ENCODE measurements at regions not wholly inside any gene's neighbourhood (a gene's known extent, or its start where the extent isn't known, plus 50 kb on each side); places are given as distances from the start of the nearest gene placed in this dataset.

- H3K4me1 Mint-ChIP-seq (ENCODE audit: low read depth, unreplicated experiment): peaks cover 36% of the 10 kb centered on the region
- H3K27me3 Mint-ChIP-seq (ENCODE audit: unreplicated experiment): no peaks in the 10 kb centered on the region
- TF ChIP-seq CTCF (IDR thresholded peaks at IDR 0.05; ENCODE audit: unreplicated experiment): no peak
- H3K27ac Mint-ChIP-seq (ENCODE audit: unreplicated experiment): no peak overlapping the region
- intact Hi-C loops (cut with micrococcal nuclease; ENCODE audit: unreplicated experiment): no loop called here
- CTCF ChIA-PET: no interaction called here
- H3K9me3 Mint-ChIP-seq (ENCODE audit: low read depth, unreplicated experiment): no peaks in the 10 kb centered on the region
- no peak for DNase-seq
- H3K36me3 Mint-ChIP-seq (ENCODE audit: insufficient read depth, unreplicated experiment): no peaks in the 10 kb centered on the region
- no TSS peak for BruUV-seq (replicated peaks)
- no peak overlapping the region for H3K4me3 Mint-ChIP-seq (ENCODE audit: low read depth, unreplicated experiment)
Measured at GRCh38 chr2:20130821-20131645, 79.6 kb upstream of the LAPTM4A start.

GRCh38 chr2:20130160-20130560 is 78.7 kb upstream of the LAPTM4A start:
- no peak overlapping the region for H3K4me3 Mint-ChIP-seq (ENCODE audit: low read depth, unreplicated experiment)
- intact Hi-C loops (cut with micrococcal nuclease; ENCODE audit: unreplicated experiment): no loop called here
- H3K36me3 Mint-ChIP-seq (ENCODE audit: insufficient read depth, unreplicated experiment): no peaks in the 10 kb centered on the region
- no peaks in the 10 kb centered on the region for H3K27me3 Mint-ChIP-seq (ENCODE audit: unreplicated experiment)
- DNase-seq: no peak
- H3K4me1 Mint-ChIP-seq (ENCODE audit: low read depth, unreplicated experiment): peaks cover 45% of the 10 kb centered on the region
- CTCF ChIA-PET: interaction anchor here (0.7 to 1.6 kb wide), 3 partner anchors 11 to 479 kb away, joined by 3 to 6 read pairs (median 5); no protein-coding TSS in a partner anchor
- BruUV-seq (replicated peaks): no TSS peak
- no peak for TF ChIP-seq CTCF (IDR thresholded peaks at IDR 0.05; ENCODE audit: unreplicated experiment)
- no peak overlapping the region for H3K27ac Mint-ChIP-seq (ENCODE audit: unreplicated experiment)
- no peaks in the 10 kb centered on the region for H3K9me3 Mint-ChIP-seq (ENCODE audit: low read depth, unreplicated experiment)

- Mint-ChIP-seq H3K4me1 (ENCODE audit: low read depth, unreplicated experiment) (peaks cover 51% of the 10 kb centered on the region), H3K27me3 (ENCODE audit: unreplicated experiment) (no peaks in the 10 kb centered on the region), H3K27ac (ENCODE audit: unreplicated experiment) (no peak overlapping the region), H3K9me3 (ENCODE audit: low read depth, unreplicated experiment) (no peaks in the 10 kb centered on the region), H3K36me3 (ENCODE audit: insufficient read depth, unreplicated experiment) (no peaks in the 10 kb centered on the region), H3K4me3 (ENCODE audit: low read depth, unreplicated experiment) (no peak overlapping the region)
- CTCF ChIA-PET: interaction anchor here (0.5 to 1.6 kb wide), 4 partner anchors 10 to 479 kb away, joined by 3 to 6 read pairs (median 4); no protein-coding TSS in a partner anchor
- DNase-seq: no peak
- TF ChIP-seq CTCF (IDR thresholded peaks at IDR 0.05; ENCODE audit: unreplicated experiment): no peak
- intact Hi-C loops (cut with micrococcal nuclease; ENCODE audit: unreplicated experiment): no loop called here
- no TSS peak for BruUV-seq (replicated peaks)
Measured at GRCh38 chr2:20129331-20130159, 78.1 kb upstream of the LAPTM4A start.

- BruUV-seq (replicated peaks): no TSS peak
- no peak overlapping the region for H3K27ac Mint-ChIP-seq (ENCODE audit: unreplicated experiment)
- no peaks in the 10 kb centered on the region for H3K36me3 Mint-ChIP-seq (ENCODE audit: insufficient read depth, unreplicated experiment)
- DNase-seq: no peak
- intact Hi-C loops (cut with micrococcal nuclease; ENCODE audit: unreplicated experiment): no loop called here
- CTCF ChIA-PET: interaction anchor here (0.5 to 1.6 kb wide), 4 partner anchors 9 to 479 kb away, joined by 3 to 6 read pairs (median 4); no protein-coding TSS in a partner anchor
- H3K4me1 Mint-ChIP-seq (ENCODE audit: low read depth, unreplicated experiment): peaks cover 53% of the 10 kb centered on the region
- H3K27me3 Mint-ChIP-seq (ENCODE audit: unreplicated experiment): no peaks in the 10 kb centered on the region
- H3K4me3 Mint-ChIP-seq (ENCODE audit: low read depth, unreplicated experiment): no peak overlapping the region
- no peak for TF ChIP-seq CTCF (IDR thresholded peaks at IDR 0.05; ENCODE audit: unreplicated experiment)
- no peaks in the 10 kb centered on the region for H3K9me3 Mint-ChIP-seq (ENCODE audit: low read depth, unreplicated experiment)
Measured at GRCh38 chr2:20128506-20129330, 77.3 kb upstream of the LAPTM4A start.

Data from Calu3 (cell line).